HEK293 (cell line): ENCODE measurements at regions not wholly inside any gene's neighbourhood (a gene's known extent, or its start where the extent isn't known, plus 50 kb on each side); places are given as distances from the start of the nearest gene placed in this dataset.
"Not testable (repeated sequence)": the region's sequence is repeated elsewhere in the genome, so short reads cannot be mapped to it uniquely, and the experiment has no call there.

Experiments
- CTCF ChIA-PET: fragments of 350-600 bp; formaldehyde crosslinking; extraction: SDS; loops from one replicate; lab custom pipeline; 2021; ENCODE audit warnings: antibody characterized with exemption; lab: Yijun Ruan, JAX
- POLR2A ChIA-PET: fragments of 300-600 bp; formaldehyde crosslinking; extraction: SDS; loops from one replicate; lab custom pipeline; 2020; ENCODE audit warnings: antibody characterized with exemption, inconsistent platforms; lab: Yijun Ruan, JAX
- H3K27ac ChIP-seq: fragments of 200-500 bp; sonication (Bioruptor generic); 2 replicates; pipeline ENCODE4 v1.5.1; 2014; ENCODE audit warnings: low read depth, low read length, control low read depth, inconsistent platforms; ENCODE audit errors: extremely low read depth
- H3K36me3 ChIP-seq, 2 experiments: fragments of 200-500 bp in 1 of 2; sonication (Bioruptor generic) in 1 of 2; 1 replicate in 1 of 2; 2 replicates in 1 of 2; pipeline ENCODE4 v1.5.1; 2014 to 2017; ENCODE audit warnings: inconsistent platforms in 2 of 2, low read length in 2 of 2; ENCODE audit not compliant: control insufficient read depth in 2 of 2, insufficient read depth in 1 of 2
- H3K4me1 ChIP-seq: fragments of 200-500 bp; sonication (Bioruptor generic); 2 replicates; pipeline ENCODE4 v1.5.1; 2014; ENCODE audit warnings: mild to moderate bottlenecking, low read length, inconsistent platforms; ENCODE audit not compliant: control insufficient read depth, insufficient read depth
- H3K4me3 ChIP-seq: 2 replicates; pipeline ENCODE4 v1.5.1; 2011; ENCODE audit warnings: low read depth, mild to moderate bottlenecking, control low read depth, low read length, moderate library complexity
- H3K9me3 ChIP-seq: fragments of 200-500 bp; sonication (Bioruptor generic); 2 replicates; pipeline ENCODE4 v1.5.1; 2014; ENCODE audit warnings: low read depth, low read length, inconsistent platforms; ENCODE audit not compliant: control insufficient read depth, insufficient read depth
- HOXC10 ChIP-seq: sonication (generic); formaldehyde crosslinking; IDR thresholded peaks from 2 replicates; pipeline ENCODE4 v1.8.1; 2023; ENCODE audit warnings: mild to moderate bottlenecking, missing genetic modification reagents
- MEIS1 ChIP-seq: sonication (generic); formaldehyde crosslinking; IDR thresholded peaks from 2 replicates; pipeline ENCODE4 v1.8.1; 2022; ENCODE audit warnings: missing genetic modification reagents, mild to moderate bottlenecking, borderline replicate concordance
- TRIM28 ChIP-seq: IDR thresholded peaks from 2 replicates; pipeline ENCODE4 v1.6.1; 2011; ENCODE audit warnings: low read length, control low read depth, borderline replicate concordance
- ZBTB1 ChIP-seq: fragments of 450-650 bp; formaldehyde crosslinking; IDR thresholded peaks from 2 replicates; pipeline ENCODE4 v1.5.1; 2016; ENCODE audit warnings: missing biosample characterization, missing genetic modification characterization
- ZBTB48 ChIP-seq: fragments of 450-650 bp; formaldehyde crosslinking; IDR thresholded peaks from 2 replicates; pipeline ENCODE4 v1.5.1; 2016; ENCODE audit warnings: missing biosample characterization, missing genetic modification characterization
- ZBTB7A ChIP-seq: fragments of 450-650 bp; formaldehyde crosslinking; IDR thresholded peaks from 2 replicates; pipeline ENCODE4 v1.5.1; 2016; ENCODE audit warnings: low read depth, missing biosample characterization, missing genetic modification characterization
- ZNF140 ChIP-seq: fragments of 450-650 bp; formaldehyde crosslinking; IDR thresholded peaks from 2 replicates; pipeline ENCODE4 v1.5.1; 2016; ENCODE audit warnings: missing biosample characterization, missing genetic modification characterization
- ZNF146 ChIP-seq: fragments of 450-650 bp; formaldehyde crosslinking; IDR thresholded peaks from 2 replicates; pipeline ENCODE4 v1.5.1; 2016; ENCODE audit warnings: missing biosample characterization, missing genetic modification characterization
- ZNF174 ChIP-seq: fragments of 450-650 bp; formaldehyde crosslinking; IDR thresholded peaks from 2 replicates; pipeline ENCODE4 v1.5.0; 2017; ENCODE audit warnings: missing biosample characterization, mild to moderate bottlenecking, missing genetic modification characterization
- ZNF2 ChIP-seq: fragments of 450-650 bp; formaldehyde crosslinking; IDR thresholded peaks from 2 replicates; pipeline ENCODE4 v1.5.1; 2016; ENCODE audit warnings: missing biosample characterization, missing genetic modification characterization
- ZNF211 ChIP-seq: fragments of 450-650 bp; formaldehyde crosslinking; IDR thresholded peaks from 2 replicates; pipeline ENCODE4 v1.5.1; 2016; ENCODE audit warnings: low read depth, missing biosample characterization, missing genetic modification characterization
- ZNF266 ChIP-seq: fragments of 450-650 bp; formaldehyde crosslinking; IDR thresholded peaks from 2 replicates; pipeline ENCODE4 v1.5.1; 2016; ENCODE audit warnings: missing biosample characterization, missing genetic modification characterization, low read depth
- ZNF341 ChIP-seq: fragments of 450-650 bp; formaldehyde crosslinking; IDR thresholded peaks from 2 replicates; pipeline ENCODE4; 2016; ENCODE audit warnings: low read depth, missing biosample characterization, missing genetic modification characterization
- ZNF416 ChIP-seq: fragments of 450-650 bp; formaldehyde crosslinking; IDR thresholded peaks from 2 replicates; pipeline ENCODE4 v1.5.1; 2016; ENCODE audit warnings: missing biosample characterization, missing genetic modification characterization
- ZNF423 ChIP-seq: fragments of 450-650 bp; formaldehyde crosslinking; IDR thresholded peaks from 2 replicates; pipeline ENCODE4 v1.5.1; 2016; ENCODE audit warnings: missing biosample characterization, missing genetic modification characterization
- ZNF558 ChIP-seq: fragments of 450-650 bp; formaldehyde crosslinking; IDR thresholded peaks from 2 replicates; pipeline ENCODE4 v1.5.1; 2016; ENCODE audit warnings: missing biosample characterization, missing genetic modification characterization
- ZNF610 ChIP-seq: fragments of 450-650 bp; formaldehyde crosslinking; IDR thresholded peaks from 2 replicates; pipeline ENCODE4 v1.5.1; 2016; ENCODE audit warnings: missing biosample characterization, missing genetic modification characterization, borderline replicate concordance
- ZNF623 ChIP-seq: fragments of 450-650 bp; formaldehyde crosslinking; IDR thresholded peaks from 2 replicates; pipeline ENCODE4 v1.5.1; 2016; ENCODE audit warnings: missing biosample characterization, missing genetic modification characterization
- ZNF76 ChIP-seq: fragments of 450-650 bp; formaldehyde crosslinking; IDR thresholded peaks from 2 replicates; pipeline ENCODE4; 2016; ENCODE audit warnings: low read depth, missing biosample characterization, missing genetic modification characterization, borderline replicate concordance
- ZNF776 ChIP-seq: fragments of 450-650 bp; formaldehyde crosslinking; IDR thresholded peaks from 2 replicates; pipeline ENCODE4 v1.5.0; 2017; ENCODE audit warnings: missing biosample characterization, missing genetic modification characterization, borderline replicate concordance
- ZNF791 ChIP-seq: fragments of 450-650 bp; formaldehyde crosslinking; IDR thresholded peaks from 2 replicates; pipeline ENCODE4 v1.5.1; 2016; ENCODE audit warnings: missing biosample characterization, missing genetic modification characterization
- TF ChIP-seq, protein P1 (sequence below): fragments of 450-650 bp; formaldehyde crosslinking; IDR thresholded peaks from 2 replicates; pipeline ENCODE4 v1.5.1; 2016; ENCODE audit warnings: missing biosample characterization, missing genetic modification characterization
- TF ChIP-seq, protein P2 (sequence below): fragments of 450-650 bp; formaldehyde crosslinking; IDR thresholded peaks from 2 replicates; pipeline ENCODE4 v1.5.1; 2017; ENCODE audit warnings: missing biosample characterization, missing genetic modification characterization

DNA sequence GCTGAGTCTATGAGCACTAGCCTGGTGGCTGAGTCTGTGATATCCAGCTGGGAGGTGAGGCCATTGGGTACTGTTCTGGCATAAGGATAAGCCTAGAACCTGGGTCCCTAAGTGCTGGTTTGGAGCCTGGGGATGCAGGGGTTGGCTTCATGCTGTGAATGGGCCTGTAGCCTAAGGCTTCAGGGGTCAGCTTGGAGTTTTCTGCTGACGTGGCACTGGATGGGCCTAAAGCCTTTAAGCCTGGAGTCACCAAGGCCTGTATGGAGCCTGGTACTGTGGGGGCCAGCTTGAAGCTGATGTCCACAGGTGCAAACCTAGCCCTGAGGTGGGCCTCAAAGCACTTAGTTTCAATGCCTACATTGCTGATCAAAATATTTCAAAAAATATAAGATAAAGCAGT is 979.6 kb upstream of the POU3F4 start:
- H3K4me1 ChIP-seq, result no peaks in the 10 kb centered on the region
- H3K9me3 ChIP-seq, result no peaks in the 10 kb centered on the region
- H3K27ac ChIP-seq, result no peak overlapping the region
- H3K36me3 ChIP-seq, result no peaks in the 10 kb centered on the region
- no peak for TF ChIP-seq ZNF791 (tag by site-specific recombination)
- TF ChIP-seq ZNF610, result no peak
- TF ChIP-seq TRIM28, result no peak
- TF ChIP-seq ZNF416 (tag by site-specific recombination), result no peak
- TF ChIP-seq ZNF558 (tag by site-specific recombination), result no peak
- no peak for TF ChIP-seq ZBTB1
- TF ChIP-seq ZNF211 (tag by site-specific recombination), result no peak
- TF ChIP-seq ZNF140 (tag by site-specific recombination), result no peak
- TF ChIP-seq ZNF623 (tag by site-specific recombination), result no peak
- no peak for TF ChIP-seq HOXC10 (CRISPR knock-in tag)
- TF ChIP-seq ZNF341 (tag by site-specific recombination), result no peak
- TF ChIP-seq ZBTB48 (tag by site-specific recombination), result no peak
- TF ChIP-seq, protein P1, sequence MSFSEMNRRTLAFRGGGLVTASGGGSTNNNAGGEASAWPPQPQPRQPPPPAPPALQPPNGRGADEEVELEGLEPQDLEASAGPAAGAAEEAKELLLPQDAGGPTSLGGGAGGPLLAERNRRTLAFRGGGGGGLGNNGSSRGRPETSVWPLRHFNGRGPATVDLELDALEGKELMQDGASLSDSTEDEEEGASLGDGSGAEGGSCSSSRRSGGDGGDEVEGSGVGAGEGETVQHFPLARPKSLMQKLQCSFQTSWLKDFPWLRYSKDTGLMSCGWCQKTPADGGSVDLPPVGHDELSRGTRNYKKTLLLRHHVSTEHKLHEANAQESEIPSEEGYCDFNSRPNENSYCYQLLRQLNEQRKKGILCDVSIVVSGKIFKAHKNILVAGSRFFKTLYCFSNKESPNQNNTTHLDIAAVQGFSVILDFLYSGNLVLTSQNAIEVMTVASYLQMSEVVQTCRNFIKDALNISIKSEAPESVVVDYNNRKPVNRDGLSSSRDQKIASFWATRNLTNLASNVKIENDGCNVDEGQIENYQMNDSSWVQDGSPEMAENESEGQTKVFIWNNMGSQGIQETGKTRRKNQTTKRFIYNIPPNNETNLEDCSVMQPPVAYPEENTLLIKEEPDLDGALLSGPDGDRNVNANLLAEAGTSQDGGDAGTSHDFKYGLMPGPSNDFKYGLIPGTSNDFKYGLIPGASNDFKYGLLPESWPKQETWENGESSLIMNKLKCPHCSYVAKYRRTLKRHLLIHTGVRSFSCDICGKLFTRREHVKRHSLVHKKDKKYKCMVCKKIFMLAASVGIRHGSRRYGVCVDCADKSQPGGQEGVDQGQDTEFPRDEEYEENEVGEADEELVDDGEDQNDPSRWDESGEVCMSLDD (tag by site-specific recombination), result no peak
- TF ChIP-seq ZNF776, result no peak
- TF ChIP-seq ZNF423 (tag by site-specific recombination), result no peak
- ChIA-PET POLR2A (no interaction called here), CTCF (no interaction called here)
- H3K4me3 ChIP-seq, result no peak overlapping the region

DNA sequence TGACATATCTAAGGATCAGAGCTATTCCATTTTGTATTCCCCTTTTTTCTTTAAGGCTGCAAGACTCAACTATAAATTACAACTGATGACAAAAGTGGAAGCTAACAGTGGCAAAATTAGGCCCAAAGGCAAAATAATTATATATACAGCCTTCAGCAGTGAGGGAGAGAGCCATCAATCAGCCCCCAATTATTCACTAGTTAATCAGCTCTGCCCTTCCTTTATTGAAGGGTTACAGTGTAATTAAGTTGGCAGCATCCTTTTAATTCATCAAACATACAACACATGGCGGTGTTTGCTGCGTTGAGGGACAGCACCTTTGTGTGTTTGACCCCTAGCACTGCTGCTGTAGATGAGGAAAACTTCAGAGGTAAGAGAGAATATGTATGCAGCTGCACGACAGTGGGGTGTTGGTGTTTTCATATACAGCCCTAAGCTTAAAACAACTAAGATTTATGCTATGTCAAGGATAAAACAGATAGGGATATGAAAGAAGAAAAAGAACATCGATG is 973.9 kb upstream of the POU3F4 start:
- POLR2A ChIA-PET, result no interaction called here
- H3K27ac ChIP-seq, result no peak overlapping the region
- H3K9me3 ChIP-seq, result no peaks in the 10 kb centered on the region; the same call in 1 of the 2 replicates
- TF ChIP-seq ZNF146 (tag by site-specific recombination) (no peak), ZBTB7A (tag by site-specific recombination) (no peak)
- no peaks in the 10 kb centered on the region for H3K36me3 ChIP-seq
- CTCF ChIA-PET, result interaction anchor here (0.7 kb wide), 1 partner anchor 130 kb away, joined by 3 read pairs; no protein-coding TSS in a partner anchor
- no peak overlapping the region for H3K4me3 ChIP-seq
- H3K4me1 ChIP-seq, result no peaks in the 10 kb centered on the region

- H3K4me3 ChIP-seq, H3K27ac ChIP-seq, H3K36me3 ChIP-seq, H3K4me1 ChIP-seq, CTCF ChIA-PET, H3K9me3 ChIP-seq, POLR2A ChIA-PET: not testable (repeated sequence)
These were observed 970.9 kb upstream of the POU3F4 start for GRCh38 chrX:82537205-82537604.

DNA sequence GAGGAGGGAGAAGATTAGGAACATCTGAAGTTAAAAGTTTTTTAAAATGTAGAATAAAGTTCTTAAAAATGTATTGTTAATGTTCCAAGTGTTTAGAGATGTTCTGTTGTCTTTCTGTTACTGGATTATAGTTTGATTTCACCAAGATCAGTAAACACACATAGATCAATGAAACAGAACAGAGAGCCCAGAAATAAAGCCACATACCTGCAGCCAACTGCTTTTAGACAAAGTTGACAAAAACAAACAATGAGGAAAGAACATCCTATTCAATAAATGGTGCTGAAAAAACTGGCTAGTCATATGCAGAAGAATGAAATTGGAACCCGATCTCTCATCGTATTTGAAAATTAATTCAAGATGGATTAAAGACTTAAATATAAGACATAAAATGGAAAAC is 966.3 kb upstream of the POU3F4 start:
- Histone ChIP-seq H3K9me3 (peaks cover 4% of the 10 kb centered on the region; the same call in 1 of the 2 replicates), H3K36me3 (no peaks in the 10 kb centered on the region; a peak in 1 of 3 replicates), H3K4me3 (no peak overlapping the region), H3K27ac (no peak overlapping the region), H3K4me1 (no peaks in the 10 kb centered on the region)
- no peak for TF ChIP-seq ZNF558 (tag by site-specific recombination)
- TF ChIP-seq, protein P2, sequence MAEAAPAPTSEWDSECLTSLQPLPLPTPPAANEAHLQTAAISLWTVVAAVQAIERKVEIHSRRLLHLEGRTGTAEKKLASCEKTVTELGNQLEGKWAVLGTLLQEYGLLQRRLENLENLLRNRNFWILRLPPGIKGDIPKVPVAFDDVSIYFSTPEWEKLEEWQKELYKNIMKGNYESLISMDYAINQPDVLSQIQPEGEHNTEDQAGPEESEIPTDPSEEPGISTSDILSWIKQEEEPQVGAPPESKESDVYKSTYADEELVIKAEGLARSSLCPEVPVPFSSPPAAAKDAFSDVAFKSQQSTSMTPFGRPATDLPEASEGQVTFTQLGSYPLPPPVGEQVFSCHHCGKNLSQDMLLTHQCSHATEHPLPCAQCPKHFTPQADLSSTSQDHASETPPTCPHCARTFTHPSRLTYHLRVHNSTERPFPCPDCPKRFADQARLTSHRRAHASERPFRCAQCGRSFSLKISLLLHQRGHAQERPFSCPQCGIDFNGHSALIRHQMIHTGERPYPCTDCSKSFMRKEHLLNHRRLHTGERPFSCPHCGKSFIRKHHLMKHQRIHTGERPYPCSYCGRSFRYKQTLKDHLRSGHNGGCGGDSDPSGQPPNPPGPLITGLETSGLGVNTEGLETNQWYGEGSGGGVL (tag by site-specific recombination), result no peak
- no peak for TF ChIP-seq MEIS1 (CRISPR knock-in tag)
- no peak for TF ChIP-seq ZNF174 (tag by site-specific recombination)
- TF ChIP-seq ZNF266 (tag by site-specific recombination), result no peak
- TF ChIP-seq ZNF2, result no peak
- no peak for TF ChIP-seq ZNF76 (tag by site-specific recombination)
- ChIA-PET CTCF (no interaction called here), POLR2A (no interaction called here)
